ENCODE measurements at regions not wholly inside any gene's neighbourhood (a gene's known extent, or its start where the extent isn't known, plus 50 kb on each side); places are given as distances from the start of the nearest gene placed in this dataset.

- TF ChIP-seq POLR2A (IDR thresholded peaks at IDR 0.05; ENCODE audit: low read length) (no peak), GATA1 (IDR thresholded peaks at IDR 0.05; ENCODE audit: low read depth, low read length) (no peak)
Measured at GRCh38 chr1:55696891-55697290, 481.7 kb upstream of the USP24 start.

Measured in erythroblast (primary cell).